NB4 (cell line): ENCODE measurements at regions not wholly inside any gene's neighbourhood (a gene's known extent, or its start where the extent isn't known, plus 50 kb on each side); places are given as distances from the start of the nearest gene placed in this dataset.

Experiments used
- MYC ChIP-seq: IDR thresholded peaks from 2 replicates; pipeline ENCODE4 v1.6.1; 2011; ENCODE audit warnings: low read depth, low read length
- POLR2A ChIP-seq: IDR thresholded peaks from 2 replicates; pipeline ENCODE4 v1.6.1; 2011; ENCODE audit warnings: mild to moderate bottlenecking; ENCODE audit not compliant: insufficient read length; ENCODE audit errors: extremely low read depth
- TF ChIP-seq, protein P1 (sequence below): IDR thresholded peaks from one replicate; pipeline ENCODE4 v1.5.1; 2012; ENCODE audit warnings: low read depth, low read length
- TF ChIP-seq, protein P2 (sequence below): IDR thresholded peaks from 2 replicates; pipeline ENCODE4 v1.6.1; 2011; ENCODE audit warnings: low read depth, low read length

DNA sequence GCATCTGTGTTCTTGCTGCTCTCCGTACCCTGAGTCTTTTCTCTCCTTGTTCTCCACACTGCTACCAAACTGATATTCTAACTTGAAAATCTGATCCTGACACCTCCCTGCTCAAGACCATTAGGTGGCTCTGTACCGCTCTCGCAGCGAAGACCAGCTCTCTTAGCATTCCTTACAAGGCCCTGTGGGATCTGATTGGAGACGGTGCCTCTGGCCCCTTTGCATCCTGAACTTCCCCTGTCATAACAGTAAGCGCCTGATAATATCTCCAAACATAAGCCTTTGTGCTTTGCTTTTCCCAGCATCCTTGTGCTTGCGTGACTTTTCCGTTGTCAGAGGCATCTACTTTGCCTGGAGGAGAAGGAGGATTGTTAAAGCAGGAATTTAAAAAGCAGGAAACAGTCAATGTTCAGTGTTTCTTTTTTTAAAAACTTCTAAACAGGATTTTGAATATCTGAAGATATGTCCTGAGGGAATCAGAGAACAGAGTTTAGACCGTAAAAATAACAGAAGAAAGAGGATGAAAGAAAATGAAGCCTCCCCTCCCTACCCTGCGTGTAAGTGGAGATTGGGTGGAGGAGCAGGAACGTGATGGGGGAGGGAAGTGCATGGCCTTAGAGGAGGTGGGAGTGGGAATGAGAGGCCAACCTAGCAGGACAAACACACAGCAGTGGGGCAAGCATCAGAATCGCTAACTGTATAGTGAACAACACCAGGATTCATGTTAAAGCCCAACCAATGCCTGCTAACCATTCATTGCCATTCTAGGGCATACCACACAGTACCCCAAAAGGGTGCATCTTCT is 89.2 kb upstream of the STMND1 start:
- TF ChIP-seq, protein P1, sequence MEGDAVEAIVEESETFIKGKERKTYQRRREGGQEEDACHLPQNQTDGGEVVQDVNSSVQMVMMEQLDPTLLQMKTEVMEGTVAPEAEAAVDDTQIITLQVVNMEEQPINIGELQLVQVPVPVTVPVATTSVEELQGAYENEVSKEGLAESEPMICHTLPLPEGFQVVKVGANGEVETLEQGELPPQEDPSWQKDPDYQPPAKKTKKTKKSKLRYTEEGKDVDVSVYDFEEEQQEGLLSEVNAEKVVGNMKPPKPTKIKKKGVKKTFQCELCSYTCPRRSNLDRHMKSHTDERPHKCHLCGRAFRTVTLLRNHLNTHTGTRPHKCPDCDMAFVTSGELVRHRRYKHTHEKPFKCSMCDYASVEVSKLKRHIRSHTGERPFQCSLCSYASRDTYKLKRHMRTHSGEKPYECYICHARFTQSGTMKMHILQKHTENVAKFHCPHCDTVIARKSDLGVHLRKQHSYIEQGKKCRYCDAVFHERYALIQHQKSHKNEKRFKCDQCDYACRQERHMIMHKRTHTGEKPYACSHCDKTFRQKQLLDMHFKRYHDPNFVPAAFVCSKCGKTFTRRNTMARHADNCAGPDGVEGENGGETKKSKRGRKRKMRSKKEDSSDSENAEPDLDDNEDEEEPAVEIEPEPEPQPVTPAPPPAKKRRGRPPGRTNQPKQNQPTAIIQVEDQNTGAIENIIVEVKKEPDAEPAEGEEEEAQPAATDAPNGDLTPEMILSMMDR, result no peak
- TF ChIP-seq, protein P2, sequence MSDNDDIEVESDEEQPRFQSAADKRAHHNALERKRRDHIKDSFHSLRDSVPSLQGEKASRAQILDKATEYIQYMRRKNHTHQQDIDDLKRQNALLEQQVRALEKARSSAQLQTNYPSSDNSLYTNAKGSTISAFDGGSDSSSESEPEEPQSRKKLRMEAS, result no peak
- TF ChIP-seq POLR2A (no peak), MYC (no peak)
